Choroid plexus epithelial cell (primary cell): ENCODE measurements at regions not wholly inside any gene's neighbourhood (a gene's known extent, or its start where the extent isn't known, plus 50 kb on each side); places are given as distances from the start of the nearest gene placed in this dataset.

Experiments used
- DNase-seq: peaks from one replicate; pipeline ENCODE4 v3.0.0-alpha.2; 2010; ENCODE audit warnings: low read depth
- H3K4me3 ChIP-seq: 2 replicates; pipeline ENCODE4 v1.5.1; 2011; ENCODE audit warnings: low read depth, mild to moderate bottlenecking, control low read depth, low read length, moderate library complexity
- CTCF ChIP-seq: conservative IDR thresholded peaks from 2 replicates; pipeline ENCODE4 v1.5.1; 2011; ENCODE audit warnings: low read depth, mild to moderate bottlenecking, control low read depth, inconsistent platforms, low read length, moderate library complexity

GRCh38 chr13:42702716-42703115 is 78.7 kb upstream of the FAM216B start:
- no peak for TF ChIP-seq CTCF
- peak; percentile 20 for DNase-seq
- no peak overlapping the region for H3K4me3 ChIP-seq

- DNase-seq: no peak
- no peak overlapping the region for H3K4me3 ChIP-seq
- no peak for TF ChIP-seq CTCF
Observed at GRCh38 chr13:42703740-42704139, 77.6 kb upstream of the FAM216B start.

GRCh38 chr13:42706286-42706685 is 75.1 kb upstream of the FAM216B start:
- no peak for DNase-seq
- no peak for TF ChIP-seq CTCF
- H3K4me3 ChIP-seq: no peak overlapping the region

GRCh38 chr13:42707048-42707447 is 74.3 kb upstream of the FAM216B start:
- H3K4me3 ChIP-seq: no peak overlapping the region
- DNase-seq: peak; percentile 62
- TF ChIP-seq CTCF: no peak

- DNase-seq: peak; percentile 62
- no peak for TF ChIP-seq CTCF
Observed at GRCh38 chr13:42707586-42707985, 73.8 kb upstream of the FAM216B start.

GRCh38 chr13:42708391-42708790 is 73.0 kb upstream of the FAM216B start:
- no peak for DNase-seq
- no peak for TF ChIP-seq CTCF
- H3K4me3 ChIP-seq: no peak overlapping the region

More at GRCh38 chr13:42707586-42707985, 73.8 kb upstream of the FAM216B start:
- H3K4me3 ChIP-seq: no peak overlapping the region

GRCh38 chr13:42709276-42709675 is 72.1 kb upstream of the FAM216B start:
- no peak for DNase-seq
- H3K4me3 ChIP-seq: no peak overlapping the region
- no peak for TF ChIP-seq CTCF
